22Rv1 (cell line): ENCODE measurements at regions not wholly inside any gene's neighbourhood (a gene's known extent, or its start where the extent isn't known, plus 50 kb on each side); places are given as distances from the start of the nearest gene placed in this dataset.

Source experiments
- ZFX ChIP-seq: fragments of 450-650 bp; IDR thresholded peaks from 2 replicates; pipeline ENCODE4 v1.6.1; 2017; ENCODE audit warnings: antibody characterized with exemption, borderline replicate concordance
- TF ChIP-seq, protein P1 (sequence below): fragments of 450-650 bp; IDR thresholded peaks from 2 replicates; pipeline ENCODE4 v1.5.1; 2017; ENCODE audit warnings: mild to moderate bottlenecking

DNA sequence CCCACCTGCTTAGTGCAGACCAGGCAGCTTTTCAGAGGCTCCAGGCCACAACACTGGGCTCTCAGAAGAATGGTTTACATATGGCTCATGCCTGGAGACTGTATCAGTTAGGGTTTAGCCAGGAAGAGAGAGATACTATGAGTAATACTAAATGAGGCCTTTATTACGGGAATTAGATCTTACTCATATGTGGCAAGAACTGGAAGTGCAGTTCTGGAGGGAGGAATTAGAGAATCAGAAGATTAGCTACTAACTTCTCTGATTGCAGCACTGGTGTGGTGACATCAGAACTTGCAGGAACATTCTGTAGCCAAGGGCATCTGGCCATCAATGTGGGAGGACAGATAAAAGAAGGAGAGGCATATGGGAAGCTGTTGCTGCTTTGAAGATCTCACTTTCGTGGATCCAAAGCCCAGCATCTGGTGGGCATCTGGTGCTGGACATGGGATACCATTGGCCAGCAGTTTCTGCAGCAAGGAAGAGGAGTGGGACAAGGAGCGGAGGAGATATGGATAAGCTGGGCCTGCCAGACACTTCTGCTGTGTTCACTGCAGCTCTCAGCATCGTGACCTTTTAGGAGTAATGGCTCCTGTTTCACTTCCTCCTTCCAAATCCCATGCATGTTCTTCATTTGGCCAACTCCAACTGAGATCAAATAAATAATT, 248.5 kb downstream of the BTBD3 start:
- TF ChIP-seq, protein P1, sequence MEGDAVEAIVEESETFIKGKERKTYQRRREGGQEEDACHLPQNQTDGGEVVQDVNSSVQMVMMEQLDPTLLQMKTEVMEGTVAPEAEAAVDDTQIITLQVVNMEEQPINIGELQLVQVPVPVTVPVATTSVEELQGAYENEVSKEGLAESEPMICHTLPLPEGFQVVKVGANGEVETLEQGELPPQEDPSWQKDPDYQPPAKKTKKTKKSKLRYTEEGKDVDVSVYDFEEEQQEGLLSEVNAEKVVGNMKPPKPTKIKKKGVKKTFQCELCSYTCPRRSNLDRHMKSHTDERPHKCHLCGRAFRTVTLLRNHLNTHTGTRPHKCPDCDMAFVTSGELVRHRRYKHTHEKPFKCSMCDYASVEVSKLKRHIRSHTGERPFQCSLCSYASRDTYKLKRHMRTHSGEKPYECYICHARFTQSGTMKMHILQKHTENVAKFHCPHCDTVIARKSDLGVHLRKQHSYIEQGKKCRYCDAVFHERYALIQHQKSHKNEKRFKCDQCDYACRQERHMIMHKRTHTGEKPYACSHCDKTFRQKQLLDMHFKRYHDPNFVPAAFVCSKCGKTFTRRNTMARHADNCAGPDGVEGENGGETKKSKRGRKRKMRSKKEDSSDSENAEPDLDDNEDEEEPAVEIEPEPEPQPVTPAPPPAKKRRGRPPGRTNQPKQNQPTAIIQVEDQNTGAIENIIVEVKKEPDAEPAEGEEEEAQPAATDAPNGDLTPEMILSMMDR: no peak
- no peak for TF ChIP-seq ZFX
